Activated naive CD8-positive, alpha-beta T cell (primary cell): ENCODE measurements at regions not wholly inside any gene's neighbourhood (a gene's known extent, or its start where the extent isn't known, plus 50 kb on each side); places are given as distances from the start of the nearest gene placed in this dataset.

Experiments used
- H3K27ac Mint-ChIP-seq: one replicate; pipeline ENCODE4 v1.8.0; 2021; ENCODE audit warnings: mixed read lengths
- H3K27me3 Mint-ChIP-seq: one replicate; pipeline ENCODE4 v1.8.0; 2021; ENCODE audit warnings: mixed read lengths
- H3K36me3 Mint-ChIP-seq: one replicate; pipeline ENCODE4 v1.8.0; 2021; ENCODE audit warnings: mixed read lengths
- H3K4me1 Mint-ChIP-seq: one replicate; pipeline ENCODE4 v1.8.0; 2021; ENCODE audit warnings: low read depth, mixed read lengths
- H3K4me3 Mint-ChIP-seq: one replicate; pipeline ENCODE4 v1.8.0; 2021; ENCODE audit warnings: mild to moderate bottlenecking, mixed read lengths
- H3K9me3 Mint-ChIP-seq: one replicate; pipeline ENCODE4 v1.8.0; 2021; ENCODE audit warnings: low read depth, mixed read lengths

DNA sequence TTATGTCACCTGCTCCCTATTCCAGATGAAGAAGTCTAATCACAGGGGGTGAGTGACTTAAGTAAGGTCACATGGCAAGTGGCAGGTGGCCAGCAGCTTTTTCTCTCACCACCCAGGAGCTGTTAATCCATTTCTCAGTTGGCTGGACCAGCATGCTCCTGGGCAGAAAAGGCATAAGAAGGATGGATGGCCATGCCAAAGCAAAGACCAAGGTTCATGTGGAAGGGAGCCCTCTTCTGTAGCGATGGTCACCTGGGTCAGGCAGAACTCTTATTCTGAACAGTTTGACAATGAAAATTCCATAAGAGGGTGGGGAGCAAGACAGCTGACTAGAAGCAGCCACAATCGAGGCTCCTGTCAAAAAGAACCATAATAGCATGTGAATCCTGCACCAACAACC lies 538.1 kb downstream of the SUCLA2 start:
- H3K27ac Mint-ChIP-seq = no peak overlapping the region
- H3K27me3 Mint-ChIP-seq = peaks cover 1% of the 10 kb centered on the region
- no peaks in the 10 kb centered on the region for H3K36me3 Mint-ChIP-seq
- no peaks in the 10 kb centered on the region for H3K4me1 Mint-ChIP-seq
- H3K4me3 Mint-ChIP-seq = no peak overlapping the region
- H3K9me3 Mint-ChIP-seq = peaks cover 14% of the 10 kb centered on the region

GRCh38 chr13:47461816-47462215 lies 539.3 kb downstream of the SUCLA2 start:
- no peak overlapping the region for H3K27ac Mint-ChIP-seq
- H3K9me3 Mint-ChIP-seq = peaks cover 14% of the 10 kb centered on the region

DNA sequence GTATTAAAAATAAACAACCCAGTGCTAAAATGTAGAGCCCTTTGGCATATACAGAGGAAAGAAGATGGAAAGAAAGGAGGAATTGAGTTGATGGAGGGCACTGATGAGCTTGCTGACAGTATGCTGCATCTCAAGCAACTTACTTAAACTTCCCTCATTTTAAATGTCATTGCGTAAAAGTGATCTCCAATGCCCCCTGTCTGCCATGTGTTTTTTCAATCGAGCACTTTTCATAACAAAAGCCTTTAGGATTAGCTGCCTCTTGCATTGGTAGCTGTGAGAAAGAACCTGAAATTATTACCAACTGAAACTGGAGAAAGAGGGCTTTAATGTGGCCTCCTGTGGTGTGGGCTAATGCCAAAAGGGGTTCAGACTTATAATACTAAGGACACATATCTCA lies 541.6 kb downstream of the SUCLA2 start:
- no peaks in the 10 kb centered on the region for H3K4me1 Mint-ChIP-seq
- no peaks in the 10 kb centered on the region for H3K9me3 Mint-ChIP-seq
- H3K4me3 Mint-ChIP-seq = no peak overlapping the region
- no peaks in the 10 kb centered on the region for H3K36me3 Mint-ChIP-seq
- peaks cover 1% of the 10 kb centered on the region for H3K27me3 Mint-ChIP-seq
- no peak overlapping the region for H3K27ac Mint-ChIP-seq

More at GRCh38 chr13:47461816-47462215, 539.3 kb downstream of the SUCLA2 start:
- peaks cover 1% of the 10 kb centered on the region for H3K27me3 Mint-ChIP-seq
- H3K36me3 Mint-ChIP-seq = no peaks in the 10 kb centered on the region
- H3K4me3 Mint-ChIP-seq = no peak overlapping the region
- H3K4me1 Mint-ChIP-seq = no peaks in the 10 kb centered on the region

- H3K27me3 Mint-ChIP-seq = peaks cover under 1% of the 10 kb centered on the region
- H3K4me3 Mint-ChIP-seq = no peak overlapping the region
- H3K9me3 Mint-ChIP-seq = no peaks in the 10 kb centered on the region
- H3K36me3 Mint-ChIP-seq = no peaks in the 10 kb centered on the region
- no peaks in the 10 kb centered on the region for H3K4me1 Mint-ChIP-seq
- no peak overlapping the region for H3K27ac Mint-ChIP-seq
Measured at GRCh38 chr13:47457626-47458025, 543.4 kb downstream of the SUCLA2 start.

DNA sequence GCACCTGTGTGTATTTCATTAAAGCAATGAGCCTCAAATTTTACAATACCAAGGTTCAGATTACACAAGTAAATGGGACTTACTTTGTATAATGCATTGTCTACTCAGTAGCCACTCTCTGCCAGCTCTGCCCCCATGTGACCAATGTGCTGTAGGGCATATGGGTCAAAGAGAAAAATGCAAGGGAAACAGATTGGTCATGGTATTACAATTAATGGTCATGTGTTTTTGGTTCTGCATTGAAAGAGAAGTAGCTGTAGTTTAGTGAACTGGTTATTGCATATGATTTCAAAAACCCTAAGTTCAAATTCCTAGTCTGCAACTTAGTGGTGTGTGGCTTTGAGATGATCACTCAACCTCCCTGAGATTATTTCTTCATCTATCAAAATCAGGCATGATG lies 545.4 kb downstream of the SUCLA2 start:
- no peak overlapping the region for H3K4me3 Mint-ChIP-seq
- no peak overlapping the region for H3K27ac Mint-ChIP-seq
- no peaks in the 10 kb centered on the region for H3K4me1 Mint-ChIP-seq
- H3K9me3 Mint-ChIP-seq = no peaks in the 10 kb centered on the region
- no peaks in the 10 kb centered on the region for H3K36me3 Mint-ChIP-seq
- peaks cover 3% of the 10 kb centered on the region for H3K27me3 Mint-ChIP-seq

- Mint-ChIP-seq H3K36me3 (no peaks in the 10 kb centered on the region), H3K9me3 (no peaks in the 10 kb centered on the region), H3K27me3 (peaks cover 3% of the 10 kb centered on the region), H3K4me1 (no peaks in the 10 kb centered on the region), H3K27ac (no peak overlapping the region), H3K4me3 (no peak overlapping the region)
Measured at GRCh38 chr13:47454986-47455385, 546.1 kb downstream of the SUCLA2 start.

DNA sequence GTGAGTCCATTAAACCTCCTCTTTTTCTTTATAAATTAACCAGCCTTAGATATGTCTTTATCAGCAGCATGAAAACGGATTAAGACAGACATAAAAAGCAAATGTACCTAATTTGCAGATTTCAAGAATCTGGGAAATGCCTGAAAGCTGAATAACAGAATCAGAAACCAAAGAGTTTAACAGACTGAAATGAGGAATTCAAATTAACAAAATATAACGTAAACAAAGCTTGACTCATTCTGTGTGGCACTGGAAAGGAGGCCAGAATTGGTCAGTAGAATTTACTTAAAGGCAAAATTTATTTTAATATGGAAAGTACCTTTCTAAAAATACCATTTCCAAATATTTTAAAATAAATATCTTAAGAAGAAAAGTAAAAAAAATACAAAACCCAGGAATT lies 540.6 kb upstream of the HTR2A start:
- no peaks in the 10 kb centered on the region for H3K4me1 Mint-ChIP-seq
- H3K27ac Mint-ChIP-seq = no peak overlapping the region
- H3K4me3 Mint-ChIP-seq = no peak overlapping the region
- no peaks in the 10 kb centered on the region for H3K36me3 Mint-ChIP-seq
- peaks cover 2% of the 10 kb centered on the region for H3K27me3 Mint-ChIP-seq
- no peaks in the 10 kb centered on the region for H3K9me3 Mint-ChIP-seq

GRCh38 chr13:47433461-47434005 lies 536.7 kb upstream of the HTR2A start:
- H3K36me3 Mint-ChIP-seq = no peaks in the 10 kb centered on the region
- H3K27ac Mint-ChIP-seq = no peak overlapping the region
- no peaks in the 10 kb centered on the region for H3K27me3 Mint-ChIP-seq
- H3K4me3 Mint-ChIP-seq = no peak overlapping the region
- H3K9me3 Mint-ChIP-seq = no peaks in the 10 kb centered on the region
- H3K4me1 Mint-ChIP-seq = no peaks in the 10 kb centered on the region

GRCh38 chr13:47426126-47426849 lies 529.4 kb upstream of the HTR2A start:
- Mint-ChIP-seq H3K27me3 (no peaks in the 10 kb centered on the region), H3K27ac (no peak overlapping the region), H3K9me3 (no peaks in the 10 kb centered on the region), H3K36me3 (no peaks in the 10 kb centered on the region), H3K4me3 (no peak overlapping the region), H3K4me1 (no peaks in the 10 kb centered on the region)

DNA sequence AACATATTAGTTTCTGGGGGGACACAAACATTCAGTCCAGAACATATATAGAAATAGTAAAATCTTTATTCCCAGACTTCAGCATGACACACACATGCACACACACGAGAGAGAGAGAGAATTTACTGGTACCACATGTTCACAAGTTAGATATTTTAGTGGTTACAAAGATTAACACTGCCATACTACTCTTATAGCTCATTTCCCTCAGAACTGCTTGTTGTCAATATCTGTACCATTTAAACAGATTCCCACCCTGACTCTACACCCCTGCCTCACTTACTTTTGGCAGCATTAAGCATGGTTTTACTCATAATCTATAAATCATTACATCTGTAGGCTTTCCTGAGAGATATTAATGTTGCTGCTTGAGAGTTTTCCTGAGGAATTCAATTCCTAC lies 524.7 kb upstream of the HTR2A start:
- Mint-ChIP-seq H3K4me1 (no peaks in the 10 kb centered on the region), H3K27me3 (no peaks in the 10 kb centered on the region), H3K27ac (no peak overlapping the region), H3K4me3 (no peak overlapping the region), H3K36me3 (no peaks in the 10 kb centered on the region), H3K9me3 (no peaks in the 10 kb centered on the region)

- no peaks in the 10 kb centered on the region for H3K9me3 Mint-ChIP-seq
- H3K27ac Mint-ChIP-seq = no peak overlapping the region
- H3K36me3 Mint-ChIP-seq = no peaks in the 10 kb centered on the region
- no peak overlapping the region for H3K4me3 Mint-ChIP-seq
- no peaks in the 10 kb centered on the region for H3K27me3 Mint-ChIP-seq
- H3K4me1 Mint-ChIP-seq = no peaks in the 10 kb centered on the region
Measured at GRCh38 chr13:47420568-47420967, 523.7 kb upstream of the HTR2A start.

DNA sequence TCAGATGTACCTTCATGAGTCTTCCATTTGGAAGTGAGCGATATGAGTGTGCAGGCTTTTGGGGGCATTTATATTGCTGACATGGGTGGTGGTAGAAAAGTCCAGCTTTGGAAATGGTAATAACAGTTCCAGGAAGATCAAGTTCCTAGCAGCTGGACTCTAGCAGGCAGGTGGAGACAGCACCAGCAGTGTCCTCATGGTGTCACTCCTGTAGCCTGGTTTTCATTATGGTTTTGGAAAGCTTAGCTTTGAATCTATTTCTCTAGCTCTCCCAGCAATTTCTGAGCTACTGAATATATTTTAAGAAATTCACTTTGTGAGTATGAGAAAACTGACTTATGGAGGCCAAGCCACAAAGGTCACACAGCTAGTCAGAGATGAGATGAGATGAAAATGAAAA lies 523.2 kb upstream of the HTR2A start:
- Mint-ChIP-seq H3K4me3 (no peak overlapping the region), H3K4me1 (no peaks in the 10 kb centered on the region), H3K9me3 (no peaks in the 10 kb centered on the region), H3K36me3 (no peaks in the 10 kb centered on the region), H3K27me3 (no peaks in the 10 kb centered on the region), H3K27ac (no peak overlapping the region)

- Mint-ChIP-seq H3K36me3 (no peaks in the 10 kb centered on the region), H3K27ac (no peak overlapping the region), H3K9me3 (no peaks in the 10 kb centered on the region), H3K27me3 (no peaks in the 10 kb centered on the region), H3K4me1 (no peaks in the 10 kb centered on the region), H3K4me3 (no peak overlapping the region)
Measured at GRCh38 chr13:47418206-47418920, 521.5 kb upstream of the HTR2A start.

GRCh38 chr13:47417485-47417884 lies 520.6 kb upstream of the HTR2A start:
- H3K27ac Mint-ChIP-seq = no peak overlapping the region
- H3K9me3 Mint-ChIP-seq = no peaks in the 10 kb centered on the region
- H3K27me3 Mint-ChIP-seq = no peaks in the 10 kb centered on the region
- H3K4me1 Mint-ChIP-seq = no peaks in the 10 kb centered on the region
- H3K4me3 Mint-ChIP-seq = no peak overlapping the region
- no peaks in the 10 kb centered on the region for H3K36me3 Mint-ChIP-seq

DNA sequence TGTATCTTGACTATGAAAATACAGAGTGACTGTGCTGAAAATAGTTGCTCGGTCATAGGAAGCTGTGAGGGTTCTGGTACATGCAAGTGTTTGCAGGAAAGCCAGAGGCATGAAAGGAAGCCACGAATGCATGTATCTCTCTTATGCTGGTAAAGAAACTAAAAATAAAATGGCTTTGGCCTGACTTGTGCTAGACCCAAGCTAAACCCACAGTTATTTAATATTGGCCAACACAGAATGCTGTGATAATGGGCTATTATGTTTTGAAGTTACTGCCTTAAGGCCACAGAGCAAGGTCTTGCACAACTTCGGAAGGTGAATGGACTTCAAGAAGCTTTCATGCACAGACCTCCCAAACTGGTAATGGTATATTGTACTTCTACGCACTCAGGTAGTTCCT lies 518.2 kb upstream of the HTR2A start:
- no peak overlapping the region for H3K4me3 Mint-ChIP-seq
- no peaks in the 10 kb centered on the region for H3K36me3 Mint-ChIP-seq
- H3K27me3 Mint-ChIP-seq = no peaks in the 10 kb centered on the region
- H3K27ac Mint-ChIP-seq = no peak overlapping the region
- H3K4me1 Mint-ChIP-seq = no peaks in the 10 kb centered on the region
- H3K9me3 Mint-ChIP-seq = no peaks in the 10 kb centered on the region
